Aorta (tissue), 5 donors: ENCODE measurements at regions not wholly inside any gene's neighbourhood (a gene's known extent, or its start where the extent isn't known, plus 50 kb on each side); places are given as distances from the start of the nearest gene placed in this dataset.

ENCODE experiments used
- ATAC-seq: fragments of 200-7000 bp; cut with Tn5 transposase; one replicate; pipeline ENCODE4 v1.9.1; 2022; ENCODE audit warnings: moderate library complexity; ENCODE audit not compliant: low FRiP score
- DNase-seq, 2 donors: peaks; one replicate each; pipeline ENCODE4 v3.0.0-alpha.2; 2020
- H3K27ac ChIP-seq, 2 donors: one replicate each; pipeline ENCODE4 v1.5.1; 2013; ENCODE audit warnings: low read length in 2 of 2, mild to moderate bottlenecking in 2 of 2, moderate library complexity in 2 of 2, control low read depth in 1 of 2, inconsistent platforms in 1 of 2, low read depth in 1 of 2
- H3K27me3 ChIP-seq, 2 donors: one replicate each; pipeline ENCODE4 v1.6.1; 2013; ENCODE audit warnings: control low read depth in 1 of 2, low read length in 1 of 2, mild to moderate bottlenecking in 1 of 2, moderate library complexity in 1 of 2; ENCODE audit not compliant: insufficient read depth in 2 of 2, control insufficient read depth in 1 of 2
- H3K36me3 ChIP-seq, 2 donors: one replicate each; pipeline ENCODE4 v1.6.1; 2013; ENCODE audit warnings: control low read depth in 1 of 2, low read length in 1 of 2, mild to moderate bottlenecking in 1 of 2; ENCODE audit not compliant: insufficient read depth in 2 of 2, control insufficient read depth in 1 of 2
- H3K4me1 ChIP-seq, 2 donors: one replicate each; pipeline ENCODE4 v1.6.1; 2013; ENCODE audit warnings: low read length in 2 of 2, control low read depth in 1 of 2, mild to moderate bottlenecking in 1 of 2, moderate library complexity in 1 of 2; ENCODE audit not compliant: insufficient read depth in 2 of 2, control insufficient read depth in 1 of 2
- H3K4me3 ChIP-seq, 2 donors: one replicate each; pipeline ENCODE4 v1.5.1; 2013; ENCODE audit warnings: low read length in 2 of 2, control low read depth in 1 of 2, mild to moderate bottlenecking in 1 of 2
- H3K9me3 ChIP-seq: one replicate; pipeline ENCODE4 v1.6.1; 2013; ENCODE audit warnings: mild to moderate bottlenecking, low read length; ENCODE audit not compliant: control insufficient read depth
- WGBS, 2 donors: extraction: QIAGEN DNeasy Blood & Tissue Kit; methylation state at CpG; one replicate each; pipeline ENCODE4 v1.1.7; 2013; 5-methylcytosine and 5-hydroxymethylcytosine counted together
- intact Hi-C, 2 donors: fragments of 100-400 bp; cut with DNase I; formaldehyde crosslinking; loops; one replicate each; pipeline versions ENCODE4 v1.14.2 to v1.15.0; 2022
- donor health status: healthy with polysubstance abuse.
- donor health status: Bipolar disorder and iron deficiency.
- donor health status: DM: no; HTN: no; CAD: no.
- donor health status: DM: no; HTN: no; CAD: no.
- donor health status: DM: yes; HTN: yes; CAD: no.

DNA sequence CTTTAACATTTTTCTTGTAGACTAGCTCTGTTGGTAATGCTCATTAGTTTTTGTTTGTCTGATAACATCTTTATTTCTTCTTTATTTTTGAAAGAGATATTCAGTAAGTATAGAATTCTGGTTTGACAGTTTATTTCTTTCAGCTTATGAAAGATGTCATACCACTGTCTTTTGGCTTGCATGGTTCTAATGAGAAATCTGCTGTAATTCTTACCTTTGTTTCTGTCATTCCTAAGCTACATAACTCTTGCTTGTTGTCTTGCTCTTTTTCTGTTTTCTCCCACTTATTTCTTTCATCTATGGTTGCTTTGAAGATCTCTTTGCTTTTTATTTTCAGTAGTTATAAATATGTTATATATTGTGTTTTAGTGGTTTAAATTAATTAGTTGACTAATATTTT is 87.2 kb upstream of the PEX5L start:
- intact Hi-C loops: no loop called here
- ATAC-seq: no peak
- H3K36me3 ChIP-seq: no peaks in the 10 kb centered on the region
- no peaks in the 10 kb centered on the region for H3K27me3 ChIP-seq
- H3K27ac ChIP-seq: no peak overlapping the region
- no peaks in the 10 kb centered on the region for H3K9me3 ChIP-seq
- H3K4me3 ChIP-seq: no peak overlapping the region
- no peak for DNase-seq
- H3K4me1 ChIP-seq: no peaks in the 10 kb centered on the region

GRCh38 chr3:180131169-180131568 is 94.4 kb upstream of the PEX5L start:
- intact Hi-C loops: no loop called here
- Histone ChIP-seq H3K4me3 (no peak overlapping the region), H3K4me1 (no peaks in the 10 kb centered on the region), H3K9me3 (no peaks in the 10 kb centered on the region), H3K27ac (no peak overlapping the region), H3K36me3 (no peaks in the 10 kb centered on the region), H3K27me3 (no peaks in the 10 kb centered on the region)
- ATAC-seq (no peak), DNase-seq (no peak)
- WGBS, 2 donors: 94 to 96% methylated on average over 3 of the region's 3 CpGs

DNA sequence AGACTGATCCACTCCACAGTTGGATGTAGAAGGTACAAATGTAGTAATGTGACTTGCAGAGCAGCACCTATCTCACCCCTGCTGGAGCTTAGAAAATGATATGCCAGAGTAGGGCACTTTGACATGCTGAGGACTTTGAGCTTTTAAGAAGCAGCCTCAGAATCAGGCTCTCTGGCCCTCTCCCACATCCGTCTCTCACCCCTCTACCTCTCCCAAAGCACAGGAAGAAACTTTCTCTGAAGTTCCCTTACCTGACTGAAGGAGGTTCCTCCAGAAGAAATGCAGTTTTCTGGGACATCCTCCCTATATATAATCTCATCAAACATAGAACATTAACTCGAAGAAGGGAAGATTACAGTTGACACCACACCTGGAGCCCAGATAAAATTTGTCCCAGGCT is 98.4 kb upstream of the PEX5L start:
- DNase-seq (no peak), ATAC-seq (no peak)
- 52 to 60% methylated on average over 2 of the region's 2 CpGs for WGBS, 2 donors
- H3K27ac ChIP-seq: no peak overlapping the region
- no peak overlapping the region for H3K4me3 ChIP-seq
- H3K4me1 ChIP-seq: no peaks in the 10 kb centered on the region
- intact Hi-C loops: no loop called here
- no peaks in the 10 kb centered on the region for H3K27me3 ChIP-seq
- no peaks in the 10 kb centered on the region for H3K36me3 ChIP-seq
- H3K9me3 ChIP-seq: no peaks in the 10 kb centered on the region

DNA sequence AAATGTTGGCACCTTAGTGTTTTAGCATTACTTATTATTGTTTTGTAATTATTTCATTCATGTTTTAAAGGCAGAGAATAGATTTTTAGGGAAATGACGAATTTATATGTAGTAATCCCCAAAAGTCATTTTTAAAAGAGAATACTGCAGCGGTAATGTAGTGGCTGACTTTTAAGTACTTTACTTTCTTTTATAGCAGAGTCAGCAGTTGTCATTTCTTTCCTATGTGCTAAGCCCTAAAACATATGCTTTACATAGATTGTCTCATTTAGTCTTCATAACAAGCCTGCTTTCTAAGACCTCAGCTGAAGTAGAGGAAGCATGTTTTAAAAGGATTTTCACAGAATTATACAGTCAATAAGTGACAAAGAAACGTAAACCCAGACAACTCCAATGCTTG is 102.1 kb upstream of the PEX5L start:
- Histone ChIP-seq H3K4me3 (no peak overlapping the region), H3K27ac (no peak overlapping the region), H3K27me3 (no peaks in the 10 kb centered on the region), H3K36me3 (no peaks in the 10 kb centered on the region), H3K9me3 (no peaks in the 10 kb centered on the region), H3K4me1 (no peaks in the 10 kb centered on the region)
- DNase-seq (no peak), ATAC-seq (no peak)
- WGBS, 2 donors: 56 to 74% methylated on average over 3 of the region's 3 CpGs
- intact Hi-C loops: no loop called here

GRCh38 chr3:180142041-180142440 is 105.3 kb upstream of the PEX5L start:
- no peaks in the 10 kb centered on the region for H3K36me3 ChIP-seq
- DNase-seq (no peak), ATAC-seq (no peak)
- H3K4me3 ChIP-seq: no peak overlapping the region
- no peaks in the 10 kb centered on the region for H3K4me1 ChIP-seq
- no peaks in the 10 kb centered on the region for H3K27me3 ChIP-seq
- no peaks in the 10 kb centered on the region for H3K9me3 ChIP-seq
- H3K27ac ChIP-seq: no peak overlapping the region
- intact Hi-C loops: no loop called here
- 82 to 93% methylated on average over 2 of the region's 2 CpGs for WGBS, 2 donors

GRCh38 chr3:180142472-180142871 is 105.7 kb upstream of the PEX5L start:
- WGBS, 2 donors: 85 to 87% methylated on average over 4 of the region's 4 CpGs
- intact Hi-C loops: no loop called here
- H3K36me3 ChIP-seq: no peaks in the 10 kb centered on the region
- no peak overlapping the region for H3K27ac ChIP-seq
- DNase-seq: no peak
- no peak overlapping the region for H3K4me3 ChIP-seq
- no peaks in the 10 kb centered on the region for H3K4me1 ChIP-seq
- no peaks in the 10 kb centered on the region for H3K9me3 ChIP-seq
- ATAC-seq: no peak
- no peaks in the 10 kb centered on the region for H3K27me3 ChIP-seq

DNA sequence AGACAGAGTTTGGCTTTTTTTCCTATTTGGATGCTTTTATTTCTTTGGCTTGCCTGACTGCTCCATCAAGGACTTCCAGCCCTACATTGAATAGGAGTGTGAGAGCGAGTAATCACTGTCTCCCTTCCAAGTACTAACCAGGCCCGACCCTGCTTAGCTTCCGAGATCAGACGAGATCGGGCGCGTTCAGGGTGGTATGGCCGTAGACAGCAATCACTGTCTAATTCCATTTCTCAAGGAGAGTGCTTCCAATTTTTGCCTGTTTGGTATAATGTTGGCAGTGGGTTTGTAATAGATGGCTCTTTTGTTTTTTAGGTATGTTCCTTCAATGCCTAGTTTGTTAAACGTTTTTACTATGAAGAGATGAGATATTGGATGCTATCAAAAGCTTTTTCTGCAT is 125.0 kb upstream of the PEX5L start:
- ATAC-seq: no peak
- WGBS, 2 donors: 80 to 84% methylated on average over 9 of the region's 9 CpGs
- Histone ChIP-seq H3K36me3 (no peaks in the 10 kb centered on the region), H3K4me1 (no peaks in the 10 kb centered on the region), H3K4me3 (no peak overlapping the region), H3K9me3 (peaks cover 1% of the 10 kb centered on the region), H3K27me3 (no peaks in the 10 kb centered on the region), H3K27ac (no peak overlapping the region)
- no peak for DNase-seq
- intact Hi-C loops: no loop called here

- ATAC-seq: no peak
- WGBS, 2 donors: 62 to 70% methylated on average over 1 of the region's 1 CpG
Measured at GRCh38 chr3:180175572-180175971, 138.8 kb upstream of the PEX5L start.

GRCh38 chr3:180176059-180176458 is 139.3 kb upstream of the PEX5L start:
- Histone ChIP-seq H3K4me3 (no peak overlapping the region), H3K9me3 (no peaks in the 10 kb centered on the region), H3K4me1 (no peaks in the 10 kb centered on the region), H3K27ac (no peak overlapping the region), H3K36me3 (no peaks in the 10 kb centered on the region), H3K27me3 (no peaks in the 10 kb centered on the region)
- WGBS, 2 donors: 72 to 76% methylated on average over 3 of the region's 3 CpGs
- intact Hi-C loops: no loop called here
- no peak for ATAC-seq
- no peak for DNase-seq

More at GRCh38 chr3:180175572-180175971, 138.8 kb upstream of the PEX5L start:
- Histone ChIP-seq H3K4me3 (no peak overlapping the region), H3K27me3 (no peaks in the 10 kb centered on the region), H3K36me3 (no peaks in the 10 kb centered on the region), H3K27ac (no peak overlapping the region), H3K9me3 (no peaks in the 10 kb centered on the region), H3K4me1 (no peaks in the 10 kb centered on the region)
- no peak for DNase-seq
- intact Hi-C loops: no loop called here
